Caki2 (cell line): ENCODE measurements at regions not wholly inside any gene's neighbourhood (a gene's known extent, or its start where the extent isn't known, plus 50 kb on each side); places are given as distances from the start of the nearest gene placed in this dataset.

Experiments used
- DNase-seq: peaks from one replicate; pipeline ENCODE4 v3.0.0-alpha.2; 2015; ENCODE audit warnings: low read depth
- in situ Hi-C: cut with HindIII; loops from 2 replicates; pipeline ENCODE4 v1.10.0; 2016; ENCODE audit warnings: low sequenced_read_pairs, low pct_unique_long_range_greater_than_20kb, mixed read lengths

DNA sequence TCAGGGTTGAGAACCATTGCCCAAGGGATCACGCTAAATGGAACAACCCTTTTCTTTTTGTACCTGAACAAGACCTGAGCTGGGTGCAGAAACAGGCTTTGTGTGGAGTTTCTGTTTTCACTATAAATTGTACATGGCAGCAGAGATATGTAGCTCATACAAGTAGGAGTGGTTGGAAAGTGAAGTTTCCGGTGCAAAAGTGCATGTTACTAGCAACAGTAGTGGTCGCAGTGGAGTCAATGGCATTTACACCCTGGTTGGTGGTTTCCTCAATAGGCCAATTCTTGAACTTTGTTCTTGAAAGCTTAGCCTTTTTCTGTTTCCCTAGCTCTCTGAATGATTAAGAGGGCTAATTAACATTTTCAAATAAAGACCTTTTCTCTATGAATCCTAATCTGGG is 170.7 kb downstream of the NEBL start:
- DNase-seq, result no peak
- in situ Hi-C loops, result no loop called here

DNA sequence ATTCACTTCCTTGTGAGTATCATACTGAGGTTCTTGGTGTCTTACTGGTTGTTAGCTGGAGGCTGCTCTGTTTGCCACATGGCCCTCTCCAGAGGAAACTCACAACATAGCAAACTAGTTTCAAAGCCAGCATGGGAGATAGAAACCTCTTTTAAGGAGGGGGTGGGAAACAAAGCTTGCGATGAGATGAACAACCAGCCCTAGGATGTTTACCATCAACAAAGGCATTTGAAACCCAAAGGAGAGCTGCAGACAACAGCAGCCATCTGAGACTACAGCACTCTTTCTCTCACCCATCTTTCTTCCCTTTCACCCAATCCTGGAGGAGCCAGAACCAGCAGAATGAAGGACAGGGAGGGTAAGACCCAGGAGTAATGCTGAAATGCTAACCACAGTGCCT is 182.1 kb downstream of the NEBL start:
- in situ Hi-C loops, result no loop called here
- DNase-seq, result no peak

GRCh38 chr10:20714518-20714917 is 182.6 kb downstream of the NEBL start:
- no peak for DNase-seq
- in situ Hi-C loops, result no loop called here

DNA sequence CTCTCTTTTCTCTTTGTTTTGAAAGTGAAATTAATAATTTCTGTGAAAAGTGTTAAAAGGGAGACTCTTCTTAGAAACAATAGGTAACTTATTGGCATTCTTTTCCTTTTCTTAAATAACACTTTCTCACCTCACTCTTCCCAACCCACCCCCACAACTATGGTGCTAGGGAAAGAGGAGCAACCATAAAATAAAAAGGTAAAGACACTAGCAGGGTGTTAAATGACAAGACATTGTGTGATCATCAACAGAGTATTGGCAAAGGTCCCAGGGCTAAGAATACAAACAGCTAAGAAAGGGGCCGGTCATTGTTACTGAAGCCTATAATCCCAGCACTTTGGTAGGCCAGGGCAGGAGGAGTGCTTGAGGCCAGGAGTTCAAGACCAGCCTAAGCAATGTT is 183.7 kb downstream of the NEBL start:
- DNase-seq, result no peak
- in situ Hi-C loops, result no loop called here

DNA sequence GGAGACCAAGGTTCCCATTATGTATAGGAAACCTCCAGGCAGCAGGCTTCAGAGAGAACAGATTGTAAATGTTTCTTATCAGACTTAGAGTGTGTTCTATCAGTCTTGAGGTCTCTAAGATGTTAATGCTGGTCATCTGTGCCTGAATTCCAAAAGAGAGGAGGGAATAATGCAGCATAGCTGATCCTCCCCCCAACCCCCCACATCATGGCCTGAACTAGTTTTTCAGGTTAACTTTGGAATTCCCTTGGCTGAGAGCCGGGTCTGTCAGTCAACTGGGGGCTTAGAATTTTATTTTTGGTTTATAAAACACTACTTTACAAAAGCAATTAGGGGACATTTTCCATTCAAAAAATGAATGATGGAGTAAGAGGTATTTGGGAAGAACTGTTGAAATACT is 184.3 kb downstream of the NEBL start:
- in situ Hi-C loops, result no loop called here
- DNase-seq, result no peak

GRCh38 chr10:20709708-20710107 is 187.4 kb downstream of the NEBL start:
- DNase-seq, result no peak
- in situ Hi-C loops, result no loop called here

DNA sequence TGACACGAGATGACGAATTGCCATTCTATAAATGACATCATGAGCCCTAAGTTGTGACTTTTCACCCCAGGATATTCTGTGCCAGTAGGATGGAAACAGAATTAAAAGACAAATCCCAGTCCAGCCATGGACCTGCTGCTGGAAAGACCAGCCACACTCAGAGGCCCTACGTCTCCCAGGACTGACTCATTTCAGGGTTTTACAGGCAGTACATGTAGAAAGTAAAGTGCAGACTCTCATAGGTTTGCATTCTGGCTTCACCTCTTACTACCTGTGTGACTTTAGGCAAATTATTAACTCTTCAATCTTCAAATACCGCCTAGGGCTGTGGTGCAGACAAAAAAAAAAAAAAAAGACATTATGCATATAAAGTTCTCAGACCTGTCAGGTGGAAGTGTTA is 188.8 kb downstream of the NEBL start:
- in situ Hi-C loops, result no loop called here
- DNase-seq, result no peak

DNA sequence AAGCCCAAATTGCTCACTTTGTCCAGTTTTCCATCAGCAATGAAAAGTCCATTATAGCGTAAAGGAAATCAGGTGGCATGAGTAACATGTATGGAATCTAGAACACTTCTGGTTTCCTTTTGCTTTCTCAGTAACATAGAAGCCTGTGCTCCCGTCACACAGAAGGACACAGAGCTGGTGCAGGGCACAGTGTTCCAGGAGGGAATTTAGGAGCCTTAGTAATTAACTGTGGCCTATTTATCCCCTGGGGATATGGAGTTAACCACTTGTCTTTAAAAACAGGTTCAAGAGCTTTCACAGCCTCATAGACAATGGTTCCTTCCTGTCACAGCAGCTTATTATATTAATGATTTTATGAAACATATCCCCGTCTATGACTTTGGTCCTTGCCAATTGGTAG is 189.9 kb downstream of the NEBL start:
- in situ Hi-C loops, result no loop called here
- DNase-seq, result no peak

- in situ Hi-C loops, result no loop called here
- no peak for DNase-seq
Measured at GRCh38 chr10:20698837-20699236, 198.3 kb downstream of the NEBL start.

DNA sequence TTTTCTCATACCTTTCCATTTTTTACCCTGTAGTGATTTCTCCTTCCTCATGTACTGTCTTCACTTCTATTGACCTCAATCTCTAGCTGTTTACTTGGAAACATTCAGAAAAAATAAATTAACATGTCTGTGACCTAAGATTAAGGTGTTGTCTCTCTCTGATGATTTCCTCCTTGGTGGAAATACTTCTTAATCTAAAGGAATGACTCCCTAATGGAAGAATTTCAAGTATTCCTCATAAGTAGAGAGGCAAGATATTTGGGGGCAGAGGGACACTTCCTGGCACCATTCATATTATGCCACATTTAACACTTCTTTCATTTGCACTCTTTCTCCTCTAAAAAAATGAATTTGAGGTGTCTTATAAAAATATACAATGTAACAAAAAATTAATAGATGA is 202.8 kb downstream of the NEBL start:
- in situ Hi-C loops, result no loop called here
- DNase-seq, result no peak

DNA sequence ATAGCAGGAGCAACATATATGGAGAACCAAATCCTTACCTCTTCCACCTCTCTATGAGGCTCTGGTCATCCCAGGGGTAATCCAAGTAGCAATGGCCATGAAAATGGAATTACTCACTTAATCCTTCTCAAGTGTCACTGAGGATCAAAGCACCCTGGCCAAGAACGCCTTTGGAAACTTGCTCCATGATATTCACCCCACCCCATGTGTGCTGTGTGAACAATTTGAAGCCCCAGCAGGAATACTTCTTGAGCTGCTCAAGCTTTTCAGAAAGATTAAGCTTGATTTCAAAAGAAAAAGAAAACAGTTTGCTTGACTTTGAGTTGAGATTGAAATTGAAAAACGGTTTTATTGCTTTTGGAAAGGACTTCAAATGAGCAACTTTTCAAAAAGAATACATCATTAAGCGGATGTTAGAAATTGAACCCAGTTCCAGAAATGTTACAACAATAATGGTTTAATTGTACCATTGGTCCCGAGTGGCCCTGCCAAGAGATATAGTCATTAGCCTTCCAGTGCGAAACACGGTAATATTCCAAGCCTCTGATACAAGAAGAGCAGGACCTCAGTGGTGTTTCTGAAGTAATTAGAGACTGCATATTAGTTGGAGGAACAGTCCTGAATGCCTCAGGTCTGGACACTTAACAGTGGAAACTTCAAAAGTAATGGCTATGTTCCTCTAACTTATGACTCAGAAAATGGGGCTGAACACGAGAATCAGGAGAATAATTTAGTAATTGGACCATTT is 208.1 kb downstream of the NEBL start:
- no peak for DNase-seq
- in situ Hi-C loops, result no loop called here

- in situ Hi-C loops, result no loop called here
- DNase-seq, result no peak
Measured at GRCh38 chr10:20686015-20686635, 211.0 kb downstream of the NEBL start.

DNA sequence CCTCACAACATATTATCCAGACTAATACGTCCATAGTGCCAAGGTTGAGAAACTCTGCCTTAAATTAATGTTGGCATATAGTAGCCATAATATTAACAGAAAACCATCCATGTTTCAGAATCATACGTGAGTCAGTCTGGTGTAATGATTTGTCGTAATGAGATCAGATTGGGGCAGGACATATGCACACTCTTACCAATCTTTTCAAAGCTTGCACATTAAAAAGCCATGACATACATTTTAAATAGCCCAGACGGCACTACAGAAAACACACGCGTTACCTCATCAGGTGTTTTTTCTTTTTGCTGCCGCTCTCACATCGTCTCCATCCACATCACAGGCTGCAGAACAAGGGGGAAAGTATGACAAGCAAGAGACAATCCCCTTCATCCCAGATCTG is 211.6 kb downstream of the NEBL start:
- DNase-seq, result no peak
- in situ Hi-C loops, result no loop called here

DNA sequence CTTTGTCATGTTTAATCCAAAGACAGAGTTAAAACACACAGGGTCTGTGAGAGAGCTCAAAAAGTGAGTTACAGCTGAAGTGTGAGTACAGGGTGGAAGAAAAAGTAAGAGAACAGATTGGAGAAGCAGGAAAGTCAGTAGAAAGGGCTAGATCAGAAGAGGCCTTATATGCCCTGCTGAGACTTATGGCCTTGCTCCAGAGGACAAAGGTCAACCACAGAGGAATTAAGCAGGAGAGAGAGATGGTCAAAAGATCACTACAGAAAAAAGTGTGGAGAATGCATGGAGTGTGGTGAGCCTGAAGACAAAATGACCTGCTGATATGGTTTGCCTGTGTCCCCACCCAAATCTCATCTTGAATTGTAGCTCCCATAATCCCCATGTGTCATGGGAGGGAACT is 213.8 kb downstream of the NEBL start:
- no peak for DNase-seq
- in situ Hi-C loops, result no loop called here

DNA sequence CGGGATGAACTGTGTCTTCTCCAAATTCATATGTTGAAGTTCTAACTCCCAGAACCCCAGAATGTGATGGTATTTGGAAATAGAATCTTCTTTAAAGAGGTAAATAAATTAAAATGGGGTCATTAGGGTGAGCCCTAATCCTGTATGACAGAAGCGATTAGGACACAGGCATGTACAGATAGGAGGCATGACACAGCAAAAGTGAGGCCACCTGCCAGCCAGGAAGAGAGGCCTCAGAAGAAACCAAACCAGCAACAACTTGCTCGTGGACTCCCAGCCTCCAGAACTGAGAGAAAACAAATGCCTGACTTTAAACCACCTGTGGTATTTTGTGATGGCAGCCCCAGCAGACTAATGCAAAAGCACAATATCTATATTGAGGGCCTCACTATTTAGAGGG is 214.3 kb downstream of the NEBL start:
- in situ Hi-C loops, result no loop called here
- no peak for DNase-seq

DNA sequence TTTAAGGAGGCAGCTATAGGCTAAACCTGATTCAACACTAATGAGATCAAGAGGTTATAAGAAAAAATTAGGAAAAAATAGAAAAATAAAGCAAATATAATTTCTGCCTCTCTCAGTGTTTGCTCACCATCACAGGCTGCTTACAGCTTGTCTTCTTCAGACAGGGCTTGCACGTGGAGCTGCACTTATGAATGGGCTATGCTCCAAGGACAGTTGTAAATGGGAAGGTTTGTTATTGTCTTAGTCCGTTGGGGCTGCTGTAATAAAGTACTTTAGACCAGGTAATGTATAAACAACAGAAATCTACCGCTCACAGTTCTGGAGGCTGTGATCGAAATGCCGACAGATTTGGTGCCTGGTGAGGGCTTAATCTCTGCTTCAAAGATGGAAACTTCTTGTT is 219.8 kb downstream of the NEBL start:
- in situ Hi-C loops, result no loop called here
- no peak for DNase-seq

DNA sequence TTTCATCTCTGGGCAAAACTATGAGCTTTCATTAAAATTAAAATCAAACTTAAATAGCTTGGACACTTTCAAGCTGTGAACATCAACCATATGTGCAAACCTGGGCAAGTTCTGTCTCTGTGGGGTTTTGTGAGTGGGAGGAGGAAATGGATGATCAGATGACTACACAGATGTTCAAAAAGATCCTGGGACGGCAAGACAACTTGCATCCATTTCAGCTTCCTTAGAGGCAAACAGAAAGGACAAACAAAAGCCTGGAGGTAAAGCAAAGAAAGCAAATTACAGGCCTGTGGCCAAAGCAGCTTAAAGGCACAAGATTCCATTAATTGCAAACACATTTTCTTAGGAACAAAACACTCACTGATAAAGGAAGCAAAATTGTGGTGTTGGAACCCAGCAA is 222.2 kb downstream of the NEBL start:
- no peak for DNase-seq
- in situ Hi-C loops, result no loop called here

- no peak for DNase-seq
- in situ Hi-C loops, result no loop called here
Measured at GRCh38 chr10:20673175-20673574, 223.9 kb downstream of the NEBL start.

GRCh38 chr10:20672741-20673140 is 224.4 kb downstream of the NEBL start:
- DNase-seq, result no peak
- in situ Hi-C loops, result no loop called here

DNA sequence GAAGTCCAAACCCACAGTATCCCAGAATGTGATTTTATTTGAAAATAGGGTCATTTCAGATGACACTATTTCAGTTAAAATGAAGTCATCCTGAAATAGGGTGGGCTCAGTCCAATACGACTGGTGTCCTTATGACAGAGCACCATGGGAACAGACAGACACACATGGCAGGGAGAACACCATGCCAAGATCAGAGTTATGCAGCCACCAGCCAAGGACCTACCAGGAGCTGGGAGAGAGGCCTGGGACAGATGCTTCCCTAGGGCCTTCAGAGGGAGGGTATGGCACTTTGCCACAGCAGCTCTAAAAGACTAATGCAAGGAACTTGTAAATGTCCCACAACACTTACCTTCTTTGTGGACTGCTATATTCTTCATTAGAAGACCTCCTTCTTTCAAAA is 226.5 kb downstream of the NEBL start:
- in situ Hi-C loops, result no loop called here
- DNase-seq, result no peak
